WI38 (cell line): ENCODE measurements at regions not wholly inside any gene's neighbourhood (a gene's known extent, or its start where the extent isn't known, plus 50 kb on each side); places are given as distances from the start of the nearest gene placed in this dataset.

Source experiments
- H3K4me3 ChIP-seq: 2 replicates; pipeline ENCODE4 v1.5.1; 2011; ENCODE audit warnings: low read depth, mild to moderate bottlenecking, control low read depth, low read length
- TF ChIP-seq, protein P1 (sequence below): IDR thresholded peaks from 2 replicates; pipeline ENCODE4 v1.5.1; 2012; ENCODE audit warnings: low read depth, mild to moderate bottlenecking, control low read depth, low read length

DNA sequence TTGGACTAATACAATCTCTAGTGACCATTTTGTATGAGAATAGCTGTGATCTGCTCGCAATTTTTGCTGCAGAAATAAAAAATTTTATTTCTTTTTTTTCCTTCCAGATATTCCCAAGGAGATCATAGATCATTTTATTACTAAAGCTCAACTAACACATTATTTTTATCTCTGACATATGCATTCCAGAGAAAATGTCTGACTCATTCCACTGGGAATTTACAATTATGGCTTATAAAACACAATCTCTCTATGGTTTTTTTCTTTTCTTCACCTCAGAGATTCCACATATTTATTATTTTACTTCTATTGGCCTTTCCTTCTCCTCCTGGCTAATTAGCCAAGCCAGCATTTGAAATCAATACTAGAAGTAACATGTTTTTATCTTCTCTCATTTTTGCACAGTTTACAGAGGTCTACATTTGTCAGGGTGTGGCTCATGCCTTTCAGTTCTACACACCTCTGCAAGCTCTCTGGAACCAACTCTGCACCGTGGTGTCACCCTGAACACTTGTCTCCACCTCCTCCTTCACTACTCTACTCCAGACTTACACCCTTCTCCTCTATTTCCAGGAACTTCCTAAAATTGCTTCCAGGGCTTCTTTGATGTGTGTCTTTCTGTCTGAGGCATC, 59.8 kb upstream of the GPM6A start:
- no peak overlapping the region for H3K4me3 ChIP-seq
- TF ChIP-seq, protein P1, sequence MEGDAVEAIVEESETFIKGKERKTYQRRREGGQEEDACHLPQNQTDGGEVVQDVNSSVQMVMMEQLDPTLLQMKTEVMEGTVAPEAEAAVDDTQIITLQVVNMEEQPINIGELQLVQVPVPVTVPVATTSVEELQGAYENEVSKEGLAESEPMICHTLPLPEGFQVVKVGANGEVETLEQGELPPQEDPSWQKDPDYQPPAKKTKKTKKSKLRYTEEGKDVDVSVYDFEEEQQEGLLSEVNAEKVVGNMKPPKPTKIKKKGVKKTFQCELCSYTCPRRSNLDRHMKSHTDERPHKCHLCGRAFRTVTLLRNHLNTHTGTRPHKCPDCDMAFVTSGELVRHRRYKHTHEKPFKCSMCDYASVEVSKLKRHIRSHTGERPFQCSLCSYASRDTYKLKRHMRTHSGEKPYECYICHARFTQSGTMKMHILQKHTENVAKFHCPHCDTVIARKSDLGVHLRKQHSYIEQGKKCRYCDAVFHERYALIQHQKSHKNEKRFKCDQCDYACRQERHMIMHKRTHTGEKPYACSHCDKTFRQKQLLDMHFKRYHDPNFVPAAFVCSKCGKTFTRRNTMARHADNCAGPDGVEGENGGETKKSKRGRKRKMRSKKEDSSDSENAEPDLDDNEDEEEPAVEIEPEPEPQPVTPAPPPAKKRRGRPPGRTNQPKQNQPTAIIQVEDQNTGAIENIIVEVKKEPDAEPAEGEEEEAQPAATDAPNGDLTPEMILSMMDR = no peak

DNA sequence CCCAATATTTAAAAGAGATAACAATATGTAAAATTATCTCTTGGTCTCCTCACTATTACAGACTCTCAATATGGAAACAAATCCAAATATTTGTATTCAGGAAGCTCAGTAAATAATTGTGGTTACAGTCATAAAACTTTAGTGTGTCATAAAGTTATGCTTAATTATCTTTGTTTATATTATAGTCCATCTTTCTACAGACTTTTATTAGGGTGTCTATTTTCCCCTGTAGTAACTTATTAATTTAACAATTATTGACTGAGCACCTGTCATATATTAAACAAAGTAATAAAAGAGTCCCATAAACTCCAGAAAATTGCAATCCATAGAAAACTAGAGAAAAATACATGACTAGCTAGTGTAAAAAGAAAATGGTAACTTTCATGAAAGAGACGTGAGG, 61.6 kb upstream of the GPM6A start:
- TF ChIP-seq, protein P1 = no peak

DNA sequence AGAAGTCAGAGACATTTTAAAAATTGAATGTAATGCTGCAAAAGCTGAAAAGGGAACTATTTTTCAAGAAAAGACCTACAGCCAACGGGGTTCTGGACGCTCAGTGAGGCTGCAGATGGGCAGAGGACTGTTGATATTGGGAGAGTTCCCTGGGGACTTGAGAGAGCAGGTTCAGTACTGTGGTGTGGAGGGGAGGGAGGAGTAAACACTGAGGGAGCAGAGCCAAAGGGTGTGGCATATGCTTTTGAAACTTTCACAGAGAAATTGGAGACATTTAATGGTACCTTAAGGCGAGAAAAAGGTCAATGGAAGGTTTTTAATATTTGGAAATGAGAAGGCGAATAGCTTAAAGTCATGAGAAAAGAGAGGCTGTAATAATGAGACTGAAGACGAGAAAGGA, 62.2 kb upstream of the GPM6A start:
- TF ChIP-seq, protein P1 = no peak
- H3K4me3 ChIP-seq = no peak overlapping the region

More for the DNA sequence above, 61.6 kb upstream of the GPM6A start:
- no peak overlapping the region for H3K4me3 ChIP-seq

DNA sequence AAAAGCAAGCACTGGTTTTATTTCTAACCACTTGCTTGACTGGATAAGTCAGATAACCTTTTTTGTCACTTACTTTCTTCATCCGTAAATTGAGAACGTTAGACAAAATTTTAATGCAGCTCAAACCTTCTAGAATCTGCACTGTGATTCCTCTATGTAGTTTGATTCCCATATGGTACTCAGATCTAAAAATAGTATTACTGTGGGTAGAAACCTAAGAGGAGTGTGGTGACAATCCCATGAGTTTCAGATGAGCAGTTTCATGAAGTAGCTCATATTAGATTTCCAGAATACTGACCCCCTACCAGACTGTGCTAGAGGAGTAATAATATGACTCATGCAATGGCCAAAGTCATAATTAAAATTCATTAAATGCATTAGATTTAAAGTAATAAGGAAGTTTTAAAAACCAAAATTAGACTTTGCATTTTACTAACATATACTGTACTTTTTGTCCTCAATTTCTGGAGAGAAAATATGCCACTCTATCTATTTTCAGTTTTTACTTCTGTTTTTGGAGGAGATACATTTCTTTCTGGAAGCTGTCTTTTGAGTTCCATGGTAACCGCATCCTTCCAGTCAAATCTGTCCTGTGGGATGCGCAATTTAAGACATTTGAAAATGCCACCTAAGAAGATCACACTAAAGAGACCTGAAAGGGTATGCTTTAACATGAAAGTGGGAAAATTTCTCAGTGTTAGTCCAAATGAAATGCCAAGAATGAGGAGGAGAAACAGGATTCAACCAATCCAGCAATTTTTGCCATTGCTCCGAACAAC, 64.1 kb upstream of the GPM6A start:
- no peak overlapping the region for H3K4me3 ChIP-seq
- TF ChIP-seq, protein P1 = no peak

DNA sequence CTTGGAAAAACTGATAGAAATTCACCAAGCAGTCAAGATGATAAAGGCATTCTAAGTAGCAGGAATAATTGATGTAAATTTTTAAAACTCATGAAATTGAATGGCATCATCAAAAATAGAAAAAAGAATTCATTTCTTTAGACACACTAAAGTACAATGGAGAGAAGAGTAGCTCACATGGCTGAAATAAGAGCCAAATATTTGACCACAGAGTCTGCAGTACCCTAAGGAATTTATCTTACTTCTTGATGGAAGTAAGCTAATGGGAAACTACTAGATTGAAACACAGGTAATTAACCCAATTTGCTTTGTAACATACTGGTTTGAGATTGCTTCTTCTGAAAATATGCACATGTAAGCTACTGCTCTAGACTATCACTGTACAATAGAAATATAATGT, 70.8 kb upstream of the GPM6A start:
- TF ChIP-seq, protein P1 = no peak

DNA sequence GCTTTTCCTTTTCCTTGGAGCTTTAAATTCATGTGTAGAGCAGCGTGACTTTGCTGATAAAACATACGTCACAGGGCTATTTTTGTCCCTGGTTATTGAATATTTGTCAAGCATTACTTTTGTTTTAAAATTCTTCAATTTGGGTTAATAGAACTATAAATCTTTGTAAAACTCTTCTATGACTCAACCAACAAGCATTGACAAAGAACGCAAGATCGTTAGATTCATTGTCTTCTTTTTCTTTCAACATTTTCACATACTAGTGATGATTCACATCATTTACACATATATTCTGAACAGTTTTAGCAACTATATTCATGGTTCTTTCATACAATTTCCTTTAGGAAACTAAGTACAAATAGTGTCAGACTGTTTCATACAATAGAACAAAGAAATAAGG, 72.0 kb upstream of the GPM6A start:
- no peak overlapping the region for H3K4me3 ChIP-seq
- TF ChIP-seq, protein P1 = no peak

More for the DNA sequence above, 70.8 kb upstream of the GPM6A start:
- no peak overlapping the region for H3K4me3 ChIP-seq

DNA sequence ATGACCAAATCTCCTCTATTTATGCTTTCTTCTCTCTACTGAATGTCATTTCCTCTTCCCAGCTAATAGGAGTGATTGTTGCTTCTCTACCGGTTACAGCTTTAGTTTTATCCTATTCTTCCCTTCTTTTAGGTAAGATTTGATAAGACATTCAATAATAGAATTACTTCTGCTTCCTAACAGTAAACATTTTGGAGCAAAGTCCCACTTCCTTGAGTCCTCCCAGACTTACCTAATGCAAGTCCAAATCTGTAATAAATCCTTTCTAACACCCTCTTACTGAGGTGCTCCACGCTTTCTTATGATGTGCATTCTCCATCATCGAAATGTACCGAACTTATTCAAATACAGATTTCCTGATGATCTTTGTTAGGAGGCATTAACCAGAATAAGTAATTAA, 79.2 kb upstream of the GPM6A start:
- H3K4me3 ChIP-seq = no peak overlapping the region
- TF ChIP-seq, protein P1 = no peak
